ENCODE measurements at regions not wholly inside any gene's neighbourhood (a gene's known extent, or its start where the extent isn't known, plus 50 kb on each side); places are given as distances from the start of the nearest gene placed in this dataset.

DNA sequence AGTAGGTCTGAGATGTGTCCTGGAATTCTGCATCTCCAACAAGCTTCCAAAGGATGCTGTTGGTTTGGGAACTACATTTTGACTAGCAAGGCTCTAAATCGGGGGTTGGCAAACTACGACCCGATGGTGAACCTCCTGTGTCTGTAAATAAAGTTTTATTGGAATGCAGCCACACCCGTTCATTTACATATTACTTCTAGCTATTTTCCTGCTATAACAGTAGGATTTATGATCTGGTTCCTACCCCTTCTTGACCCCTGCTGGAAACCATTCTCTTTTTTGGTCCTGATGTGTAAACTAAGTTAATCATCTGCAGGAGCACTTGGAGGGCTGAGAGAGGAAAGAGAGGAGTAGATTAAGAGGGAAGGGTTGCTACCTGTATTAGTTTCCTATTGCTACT lies 454.5 kb downstream of the RASEF start:
- ATAC-seq (ENCODE audit: insufficient read depth, low FRiP score) (no peak), DNase-seq (no peak)
- H3K4me1 ChIP-seq (ENCODE audit: control insufficient read depth in 5 of 5, insufficient read depth in 5 of 5, low read length in 5 of 5): peaks cover 0 to 21% (median 6%) of the 10 kb centered on the region in 5 donors
- no peaks in the 10 kb centered on the region for H3K27me3 ChIP-seq (ENCODE audit: control insufficient read depth in 3 of 3, insufficient read depth in 3 of 3, low read length in 2 of 3)
- no peaks in the 10 kb centered on the region for H3K9me3 ChIP-seq (ENCODE audit: control insufficient read depth in 4 of 4, insufficient read depth in 3 of 4, low read length in 3 of 4)
- 68 to 81% methylated on average over 4 of the region's 4 CpGs for WGBS, 2 donors
- TF ChIP-seq, protein P1, sequence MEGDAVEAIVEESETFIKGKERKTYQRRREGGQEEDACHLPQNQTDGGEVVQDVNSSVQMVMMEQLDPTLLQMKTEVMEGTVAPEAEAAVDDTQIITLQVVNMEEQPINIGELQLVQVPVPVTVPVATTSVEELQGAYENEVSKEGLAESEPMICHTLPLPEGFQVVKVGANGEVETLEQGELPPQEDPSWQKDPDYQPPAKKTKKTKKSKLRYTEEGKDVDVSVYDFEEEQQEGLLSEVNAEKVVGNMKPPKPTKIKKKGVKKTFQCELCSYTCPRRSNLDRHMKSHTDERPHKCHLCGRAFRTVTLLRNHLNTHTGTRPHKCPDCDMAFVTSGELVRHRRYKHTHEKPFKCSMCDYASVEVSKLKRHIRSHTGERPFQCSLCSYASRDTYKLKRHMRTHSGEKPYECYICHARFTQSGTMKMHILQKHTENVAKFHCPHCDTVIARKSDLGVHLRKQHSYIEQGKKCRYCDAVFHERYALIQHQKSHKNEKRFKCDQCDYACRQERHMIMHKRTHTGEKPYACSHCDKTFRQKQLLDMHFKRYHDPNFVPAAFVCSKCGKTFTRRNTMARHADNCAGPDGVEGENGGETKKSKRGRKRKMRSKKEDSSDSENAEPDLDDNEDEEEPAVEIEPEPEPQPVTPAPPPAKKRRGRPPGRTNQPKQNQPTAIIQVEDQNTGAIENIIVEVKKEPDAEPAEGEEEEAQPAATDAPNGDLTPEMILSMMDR (IDR thresholded peaks at IDR 0.05; ENCODE audit: control extremely low read depth, extremely low read depth): no peak
- H3K36me3 ChIP-seq (ENCODE audit: control insufficient read depth in 4 of 4, insufficient read depth in 4 of 4, low read length in 4 of 4): no peaks in the 10 kb centered on the region
- no peak overlapping the region for H3K9ac ChIP-seq (ENCODE audit: insufficient read depth in 1 of 2, low read length in 2 of 2)
- no peak overlapping the region for H3K4me3 ChIP-seq
- H3K27ac ChIP-seq (ENCODE audit: low read depth in 1 of 2, low read length in 1 of 2): no peak overlapping the region

DNA sequence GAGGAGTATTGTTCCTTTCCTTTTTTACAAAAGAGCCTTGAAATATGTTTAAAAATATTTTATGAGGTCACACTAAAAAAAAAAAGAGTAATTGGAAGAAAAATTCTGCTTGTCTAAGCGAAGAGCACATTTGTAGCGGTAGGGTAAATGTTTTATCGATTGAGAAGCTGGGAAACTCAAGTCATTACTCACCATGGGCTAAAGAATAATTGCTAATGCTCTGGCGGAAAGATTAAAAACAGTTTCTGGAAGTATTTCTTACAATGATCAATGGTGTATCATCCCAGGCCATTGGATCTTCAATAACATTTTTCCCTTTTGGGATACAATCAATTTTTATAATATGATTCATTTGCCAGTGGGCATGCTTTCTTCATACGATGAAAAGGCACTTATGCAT lies 450.0 kb downstream of the RASEF start:
- Histone ChIP-seq H3K4me3 (no peak overlapping the region), H3K9ac (ENCODE audit: insufficient read depth in 1 of 2, low read length in 2 of 2) (no peak overlapping the region), H3K27me3 (ENCODE audit: control insufficient read depth in 3 of 3, insufficient read depth in 3 of 3, low read length in 2 of 3) (no peaks in the 10 kb centered on the region), H3K9me3 (ENCODE audit: control insufficient read depth in 4 of 4, insufficient read depth in 3 of 4, low read length in 3 of 4) (no peaks in the 10 kb centered on the region), H3K4me1 (ENCODE audit: control insufficient read depth in 5 of 5, insufficient read depth in 5 of 5, low read length in 5 of 5) (peaks cover 0 to 3% (median 0%) of the 10 kb centered on the region in 5 donors), H3K36me3 (ENCODE audit: control insufficient read depth in 4 of 4, insufficient read depth in 4 of 4, low read length in 4 of 4) (no peaks in the 10 kb centered on the region), H3K27ac (ENCODE audit: low read depth in 1 of 2, low read length in 1 of 2) (no peak overlapping the region)
- no peak for DNase-seq
- 89 to 96% methylated on average over 5 of the region's 5 CpGs for WGBS, 2 donors
- TF ChIP-seq, protein P1 (IDR thresholded peaks at IDR 0.05; ENCODE audit: control extremely low read depth, extremely low read depth): no peak
- ATAC-seq (ENCODE audit: insufficient read depth, low FRiP score): no peak

DNA sequence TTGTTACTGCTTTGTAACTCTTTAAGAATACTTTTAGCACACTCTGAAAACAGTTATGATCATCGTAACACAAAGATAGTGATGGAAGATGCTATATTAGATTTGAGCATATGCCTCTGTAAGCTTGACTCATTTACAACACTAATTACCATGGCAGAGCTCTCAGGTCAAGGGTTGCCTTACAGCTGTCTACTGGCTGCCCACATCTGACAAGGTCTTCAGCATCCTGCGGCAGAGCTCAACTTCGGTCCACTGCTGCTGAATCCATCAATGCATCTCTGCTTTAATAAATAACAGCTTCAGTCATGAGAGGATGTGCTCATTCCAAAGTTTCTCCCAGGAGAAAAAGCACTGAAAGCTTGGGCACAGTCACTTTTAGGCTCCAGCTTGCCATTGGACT lies 449.4 kb downstream of the RASEF start:
- H3K9me3 ChIP-seq (ENCODE audit: control insufficient read depth in 4 of 4, insufficient read depth in 3 of 4, low read length in 3 of 4): peaks cover 0 to 2% (median 0%) of the 10 kb centered on the region in 4 donors
- no peak for DNase-seq
- TF ChIP-seq, protein P1 (IDR thresholded peaks at IDR 0.05; ENCODE audit: control extremely low read depth, extremely low read depth): no peak
- no peak overlapping the region for H3K27ac ChIP-seq (ENCODE audit: low read depth in 1 of 2, low read length in 1 of 2)
- peaks cover 0 to 3% (median 0%) of the 10 kb centered on the region in 5 donors for H3K4me1 ChIP-seq (ENCODE audit: control insufficient read depth in 5 of 5, insufficient read depth in 5 of 5, low read length in 5 of 5)
- WGBS, 2 donors: 95 to 96% methylated on average over 3 of the region's 3 CpGs
- no peak overlapping the region for H3K4me3 ChIP-seq
- ATAC-seq (ENCODE audit: insufficient read depth, low FRiP score): no peak
- no peak overlapping the region for H3K9ac ChIP-seq (ENCODE audit: insufficient read depth in 1 of 2, low read length in 2 of 2)
- H3K36me3 ChIP-seq (ENCODE audit: control insufficient read depth in 4 of 4, insufficient read depth in 4 of 4, low read length in 4 of 4): no peaks in the 10 kb centered on the region
- no peaks in the 10 kb centered on the region for H3K27me3 ChIP-seq (ENCODE audit: control insufficient read depth in 3 of 3, insufficient read depth in 3 of 3, low read length in 2 of 3)

DNA sequence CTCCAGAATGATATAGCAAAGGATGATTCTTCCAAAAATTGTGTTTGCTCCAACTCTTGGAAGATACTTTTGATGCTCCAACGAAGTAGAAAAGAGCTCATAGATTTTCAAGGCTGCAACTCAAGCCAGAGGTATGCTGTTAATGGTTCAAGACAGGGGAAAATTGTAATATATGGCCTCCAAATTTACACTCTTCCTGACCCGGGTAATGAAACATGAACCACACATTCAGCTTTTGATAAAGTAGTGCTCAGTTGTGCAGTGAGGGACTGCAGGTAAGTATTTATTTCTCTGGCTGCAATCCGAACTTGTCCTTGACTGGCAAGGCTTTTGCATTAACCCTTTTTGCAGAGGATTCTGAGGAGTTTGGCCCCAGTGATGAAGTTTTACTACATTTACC lies 446.4 kb downstream of the RASEF start:
- peaks cover 0 to 2% (median 0%) of the 10 kb centered on the region in 4 donors for H3K9me3 ChIP-seq (ENCODE audit: control insufficient read depth in 4 of 4, insufficient read depth in 3 of 4, low read length in 3 of 4)
- ATAC-seq (ENCODE audit: insufficient read depth, low FRiP score) (no peak), DNase-seq (no peak)
- WGBS, 2 donors: 82 to 88% methylated on average over 3 of the region's 3 CpGs
- no peak overlapping the region for H3K27ac ChIP-seq (ENCODE audit: low read depth in 1 of 2, low read length in 1 of 2)
- peaks cover 0 to 3% (median 0%) of the 10 kb centered on the region in 5 donors for H3K4me1 ChIP-seq (ENCODE audit: control insufficient read depth in 5 of 5, insufficient read depth in 5 of 5, low read length in 5 of 5)
- H3K36me3 ChIP-seq (ENCODE audit: control insufficient read depth in 4 of 4, insufficient read depth in 4 of 4, low read length in 4 of 4): no peaks in the 10 kb centered on the region
- H3K4me3 ChIP-seq: no peak overlapping the region
- H3K27me3 ChIP-seq (ENCODE audit: control insufficient read depth in 3 of 3, insufficient read depth in 3 of 3, low read length in 2 of 3): no peaks in the 10 kb centered on the region
- no peak overlapping the region for H3K9ac ChIP-seq (ENCODE audit: insufficient read depth in 1 of 2, low read length in 2 of 2)
- TF ChIP-seq, protein P1 (IDR thresholded peaks at IDR 0.05; ENCODE audit: control extremely low read depth, extremely low read depth): no peak

Measured in lung (tissue), 11 donors.